ENCODE measurements at regions not wholly inside any gene's neighbourhood (a gene's known extent, or its start where the extent isn't known, plus 50 kb on each side); places are given as distances from the start of the nearest gene placed in this dataset.

GRCh38 chr6:142534076-142534475 lies 232.3 kb downstream of the ADGRG6 start:
- POLR2A ChIA-PET = no interaction called here
- Mint-ChIP-seq H3K9me3 (peaks cover 8% of the 10 kb centered on the region), H3K36me3 (ENCODE audit: low read depth) (no peaks in the 10 kb centered on the region), H3K27me3 (no peaks in the 10 kb centered on the region), H3K27ac (no peak overlapping the region), H3K4me1 (no peaks in the 10 kb centered on the region), H3K4me3 (no peak overlapping the region)
- CTCF ChIA-PET = no interaction called here
- TF ChIP-seq CTCF (IDR thresholded peaks at IDR 0.05) = no peak
- ATAC-seq (ENCODE audit: low read depth) (no peak), DNase-seq (no peak)
- intact Hi-C loops (cut with micrococcal nuclease) = no loop called here

- Mint-ChIP-seq H3K4me3 (no peak overlapping the region), H3K27ac (no peak overlapping the region), H3K27me3 (no peaks in the 10 kb centered on the region), H3K9me3 (peaks cover 8% of the 10 kb centered on the region), H3K36me3 (ENCODE audit: low read depth) (no peaks in the 10 kb centered on the region), H3K4me1 (no peaks in the 10 kb centered on the region)
- no peak for DNase-seq
- ChIA-PET POLR2A (no interaction called here), CTCF (no interaction called here)
- no peak for TF ChIP-seq CTCF (IDR thresholded peaks at IDR 0.05)
- ATAC-seq (ENCODE audit: low read depth) = no peak
- intact Hi-C loops (cut with micrococcal nuclease) = no loop called here
These were observed 232.7 kb downstream of the ADGRG6 start for GRCh38 chr6:142534484-142534883.

- Mint-ChIP-seq H3K36me3 (ENCODE audit: low read depth) (no peaks in the 10 kb centered on the region), H3K27me3 (no peaks in the 10 kb centered on the region), H3K4me1 (no peaks in the 10 kb centered on the region), H3K27ac (no peak overlapping the region), H3K9me3 (peaks cover 8% of the 10 kb centered on the region), H3K4me3 (no peak overlapping the region)
- POLR2A ChIA-PET = no interaction called here
- intact Hi-C loops (cut with micrococcal nuclease) = no loop called here
- no peak for TF ChIP-seq CTCF (IDR thresholded peaks at IDR 0.05)
- ATAC-seq (ENCODE audit: low read depth) (no peak), DNase-seq (no peak)
- CTCF ChIA-PET = no interaction called here
These were observed 236.0 kb downstream of the ADGRG6 start for GRCh38 chr6:142537612-142538478.

GRCh38 chr6:142542704-142543233 lies 241.0 kb downstream of the ADGRG6 start:
- Mint-ChIP-seq H3K4me3 (no peak overlapping the region), H3K9me3 (no peaks in the 10 kb centered on the region), H3K36me3 (ENCODE audit: low read depth) (no peaks in the 10 kb centered on the region), H3K27me3 (peaks cover 4% of the 10 kb centered on the region), H3K4me1 (no peaks in the 10 kb centered on the region), H3K27ac (no peak overlapping the region)
- no peak for ATAC-seq (ENCODE audit: low read depth)
- no peak for TF ChIP-seq CTCF (IDR thresholded peaks at IDR 0.05)
- ChIA-PET CTCF (no interaction called here), POLR2A (no interaction called here)
- intact Hi-C loops (cut with micrococcal nuclease) = no loop called here
- DNase-seq = no peak

GRCh38 chr6:142543606-142544005 lies 241.8 kb downstream of the ADGRG6 start:
- Mint-ChIP-seq H3K27ac (no peak overlapping the region), H3K36me3 (ENCODE audit: low read depth) (no peaks in the 10 kb centered on the region), H3K9me3 (no peaks in the 10 kb centered on the region), H3K27me3 (peaks cover 9% of the 10 kb centered on the region), H3K4me1 (no peaks in the 10 kb centered on the region), H3K4me3 (no peak overlapping the region)
- intact Hi-C loops (cut with micrococcal nuclease) = no loop called here
- POLR2A ChIA-PET = no interaction called here
- no peak for TF ChIP-seq CTCF (IDR thresholded peaks at IDR 0.05)
- CTCF ChIA-PET = no interaction called here
- ATAC-seq (ENCODE audit: low read depth) (no peak), DNase-seq (no peak)
